ENCODE measurements at regions not wholly inside any gene's neighbourhood (a gene's known extent, or its start where the extent isn't known, plus 50 kb on each side); places are given as distances from the start of the nearest gene placed in this dataset.

GRCh38 chr4:78687818-78688217, 88.3 kb upstream of the BMP2K start:
- TF ChIP-seq CTCF (IDR thresholded peaks at IDR 0.05; ENCODE audit: extremely low read depth in 1 of 2, insufficient read depth in 1 of 2, low read depth in 1 of 2, low read length in 2 of 2) (no peak), POLR2A (IDR thresholded peaks at IDR 0.05; ENCODE audit: low read depth, low read length) (no peak)

Data from endothelial cell of umbilical vein (primary cell).